GM19025 (cell line): ENCODE measurements at regions not wholly inside any gene's neighbourhood (a gene's known extent, or its start where the extent isn't known, plus 50 kb on each side); places are given as distances from the start of the nearest gene placed in this dataset.

Source experiments
- ATAC-seq: cut with Tn5 transposase; IDR thresholded peaks from one replicate; pipeline ENCODE4 v1.9.1; 2021; ENCODE audit warnings: mild to moderate bottlenecking, low read depth, moderate library complexity; ENCODE audit not compliant: unreplicated experiment

GRCh38 chr5:88938488-88938887 is 55.5 kb upstream of the MEF2C start:
- no peak for ATAC-seq

- ATAC-seq: no peak
These were observed 54.4 kb upstream of the MEF2C start for GRCh38 chr5:88937406-88937805.

DNA sequence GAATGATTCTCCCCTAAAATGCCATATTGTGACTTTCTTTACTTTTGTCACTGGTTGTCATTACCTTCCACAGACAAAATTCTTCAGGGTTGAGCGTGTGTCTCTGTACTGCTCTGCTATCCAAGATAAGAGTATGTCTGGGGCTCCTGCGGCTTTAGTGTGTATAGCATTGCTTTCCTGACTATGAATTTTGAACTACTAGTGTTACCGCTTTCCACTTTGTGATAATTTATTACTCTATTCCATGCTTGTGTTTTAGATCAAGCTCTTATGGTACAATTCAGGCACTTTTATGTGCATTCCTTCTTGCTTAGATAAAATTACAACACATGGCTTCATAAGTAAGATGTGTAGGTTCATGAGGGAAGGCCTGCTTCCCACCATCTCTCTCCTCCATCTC is 51.5 kb upstream of the MEF2C start:
- no peak for ATAC-seq
